Endothelial cell of umbilical vein (primary cell): ENCODE measurements at regions not wholly inside any gene's neighbourhood (a gene's known extent, or its start where the extent isn't known, plus 50 kb on each side); places are given as distances from the start of the nearest gene placed in this dataset.

Source experiments
- POLR2A ChIP-seq: IDR thresholded peaks from 2 replicates; pipeline ENCODE4 v1.6.1; 2012; ENCODE audit warnings: low read depth, mild to moderate bottlenecking, control low read depth, low read length
- TF ChIP-seq, protein P1 (sequence below), 2 donors: IDR thresholded peaks; 1 replicate in 1 of 2; 2 replicates in 1 of 2; pipeline ENCODE4 v1.5.1; 2011; ENCODE audit warnings: low read length in 2 of 2, mild to moderate bottlenecking in 2 of 2, moderate library complexity in 2 of 2, control low read depth in 1 of 2, inconsistent platforms in 1 of 2, low read depth in 1 of 2; ENCODE audit not compliant: insufficient read depth in 1 of 2; ENCODE audit errors: extremely low read depth in 1 of 2

DNA sequence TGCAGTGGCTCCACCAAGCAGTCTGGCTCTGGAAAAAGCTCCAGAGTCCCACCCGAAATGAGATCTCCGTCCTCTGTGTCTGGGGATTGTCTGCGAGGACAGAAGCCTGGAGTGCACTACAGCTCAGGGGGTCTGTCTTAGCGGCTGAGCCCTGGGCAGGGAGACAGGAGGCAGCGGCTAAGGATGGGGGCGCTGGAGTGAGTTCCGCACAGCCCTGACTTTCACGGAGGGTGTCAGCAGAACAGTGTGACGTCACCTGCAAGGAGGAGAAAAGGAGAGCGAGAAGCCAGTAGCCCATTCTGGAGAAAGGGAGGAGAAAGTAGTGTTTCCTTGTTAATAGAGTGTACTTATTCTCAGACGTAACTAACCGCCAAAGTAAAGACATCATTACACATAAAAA, 97.6 kb downstream of the FAM50B start:
- TF ChIP-seq, protein P1, sequence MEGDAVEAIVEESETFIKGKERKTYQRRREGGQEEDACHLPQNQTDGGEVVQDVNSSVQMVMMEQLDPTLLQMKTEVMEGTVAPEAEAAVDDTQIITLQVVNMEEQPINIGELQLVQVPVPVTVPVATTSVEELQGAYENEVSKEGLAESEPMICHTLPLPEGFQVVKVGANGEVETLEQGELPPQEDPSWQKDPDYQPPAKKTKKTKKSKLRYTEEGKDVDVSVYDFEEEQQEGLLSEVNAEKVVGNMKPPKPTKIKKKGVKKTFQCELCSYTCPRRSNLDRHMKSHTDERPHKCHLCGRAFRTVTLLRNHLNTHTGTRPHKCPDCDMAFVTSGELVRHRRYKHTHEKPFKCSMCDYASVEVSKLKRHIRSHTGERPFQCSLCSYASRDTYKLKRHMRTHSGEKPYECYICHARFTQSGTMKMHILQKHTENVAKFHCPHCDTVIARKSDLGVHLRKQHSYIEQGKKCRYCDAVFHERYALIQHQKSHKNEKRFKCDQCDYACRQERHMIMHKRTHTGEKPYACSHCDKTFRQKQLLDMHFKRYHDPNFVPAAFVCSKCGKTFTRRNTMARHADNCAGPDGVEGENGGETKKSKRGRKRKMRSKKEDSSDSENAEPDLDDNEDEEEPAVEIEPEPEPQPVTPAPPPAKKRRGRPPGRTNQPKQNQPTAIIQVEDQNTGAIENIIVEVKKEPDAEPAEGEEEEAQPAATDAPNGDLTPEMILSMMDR (IDR thresholded peaks at IDR 0.05; ENCODE audit: extremely low read depth in 1 of 2, insufficient read depth in 1 of 2, low read depth in 1 of 2, low read length in 2 of 2): no peak
- no peak for TF ChIP-seq POLR2A
